HCT116 (cell line): ENCODE measurements at regions not wholly inside any gene's neighbourhood (a gene's known extent, or its start where the extent isn't known, plus 50 kb on each side); places are given as distances from the start of the nearest gene placed in this dataset.

Experiments used
- EZH2 ChIP-seq: fragments of 200-600 bp; sonication (generic); IDR thresholded peaks from 2 replicates; pipeline ENCODE4 v1.6.1; 2017; ENCODE audit warnings: antibody characterized with exemption, mixed run types
- EZH2phosphoT487 ChIP-seq: fragments of 200-600 bp; IDR thresholded peaks from 2 replicates; pipeline ENCODE4 v1.6.1; 2018; ENCODE audit warnings: antibody characterized with exemption, borderline replicate concordance
- POLR2A ChIP-seq: IDR thresholded peaks from 2 replicates; pipeline ENCODE4 v1.7.0; 2011; ENCODE audit warnings: borderline replicate concordance; ENCODE audit not compliant: insufficient read depth, insufficient read length; ENCODE audit errors: extremely low read depth
- POLR2AphosphoS5 ChIP-seq: IDR thresholded peaks from 2 replicates; pipeline ENCODE4 v1.6.1; 2011; ENCODE audit warnings: mild to moderate bottlenecking, low read depth, low read length, moderate library complexity
- RAD21 ChIP-seq: IDR thresholded peaks from 2 replicates; pipeline ENCODE4 v1.6.1; 2012; ENCODE audit warnings: low read depth, mild to moderate bottlenecking
- SRF ChIP-seq: IDR thresholded peaks from 2 replicates; pipeline ENCODE4 v1.6.1; 2012; ENCODE audit warnings: low read depth
- ZNF274 ChIP-seq: fragments of 200-500 bp; sonication (Bioruptor generic); IDR thresholded peaks from 2 replicates; pipeline ENCODE4 v1.6.1; 2014; ENCODE audit warnings: mild to moderate bottlenecking, low read depth, low read length, inconsistent platforms
- TF ChIP-seq, protein P1 (sequence below), 3 experiments: fragments of 200-600 bp in 1 of 3; sonication (generic) in 1 of 3; IDR thresholded peaks in 2 of 3; conservative IDR thresholded peaks in 1 of 3; 2 replicates each; pipeline ENCODE4 v1.5.1; 2012 to 2017; ENCODE audit warnings: low read depth in 2 of 3, low read length in 2 of 3, antibody characterized with exemption in 1 of 3, borderline replicate concordance in 1 of 3, control low read depth in 1 of 3, mild to moderate bottlenecking in 1 of 3, mixed read lengths in 1 of 3, mixed run types in 1 of 3, moderate library complexity in 1 of 3; ENCODE audit not compliant: insufficient read depth in 1 of 3
- TF ChIP-seq, protein P2 (sequence below): IDR thresholded peaks from 2 replicates; pipeline ENCODE4 v1.6.1; 2012

DNA sequence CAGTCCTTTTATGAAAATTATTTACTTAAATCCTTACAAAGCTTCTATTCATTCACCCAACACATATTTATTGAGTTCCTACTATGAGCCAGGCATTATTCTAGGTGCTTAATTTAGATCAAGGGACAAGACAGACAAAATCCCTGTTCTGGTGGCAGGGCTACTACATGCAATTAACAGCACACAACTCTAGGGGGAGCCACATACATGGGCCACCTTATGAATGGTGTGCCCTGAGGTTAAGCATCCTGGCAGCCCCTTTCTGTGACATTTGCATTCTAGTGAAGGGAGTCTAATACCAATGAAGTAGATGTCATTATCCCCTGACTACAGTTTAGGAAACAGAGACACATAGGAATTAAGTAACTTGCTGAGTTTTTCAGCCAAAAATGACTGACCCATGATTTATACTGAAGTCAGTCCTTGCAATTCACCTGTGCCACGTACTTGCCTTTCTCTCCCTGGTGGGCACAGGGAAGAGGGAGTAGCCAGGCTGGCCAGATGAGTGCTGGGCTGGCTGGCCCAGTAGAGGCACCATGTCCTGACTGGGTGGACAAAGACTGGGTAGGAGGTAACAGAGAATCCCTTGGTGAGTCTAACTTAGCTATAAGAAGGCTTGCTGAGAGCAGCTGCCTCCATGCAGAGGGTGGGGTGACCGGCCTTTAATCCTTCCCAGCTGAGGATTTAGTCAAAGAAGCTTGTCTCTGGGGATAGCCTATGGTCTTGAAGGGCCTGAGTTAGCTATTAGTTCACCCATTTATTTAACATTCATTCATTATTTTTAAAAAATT lies 52.0 kb upstream of the ELF5 start:
- TF ChIP-seq POLR2AphosphoS5 (no peak), EZH2phosphoT487 (no peak), POLR2A (no peak), SRF (no peak), RAD21 (peak; percentile 71), EZH2 (no peak), ZNF274 (no peak)
- TF ChIP-seq, protein P1, sequence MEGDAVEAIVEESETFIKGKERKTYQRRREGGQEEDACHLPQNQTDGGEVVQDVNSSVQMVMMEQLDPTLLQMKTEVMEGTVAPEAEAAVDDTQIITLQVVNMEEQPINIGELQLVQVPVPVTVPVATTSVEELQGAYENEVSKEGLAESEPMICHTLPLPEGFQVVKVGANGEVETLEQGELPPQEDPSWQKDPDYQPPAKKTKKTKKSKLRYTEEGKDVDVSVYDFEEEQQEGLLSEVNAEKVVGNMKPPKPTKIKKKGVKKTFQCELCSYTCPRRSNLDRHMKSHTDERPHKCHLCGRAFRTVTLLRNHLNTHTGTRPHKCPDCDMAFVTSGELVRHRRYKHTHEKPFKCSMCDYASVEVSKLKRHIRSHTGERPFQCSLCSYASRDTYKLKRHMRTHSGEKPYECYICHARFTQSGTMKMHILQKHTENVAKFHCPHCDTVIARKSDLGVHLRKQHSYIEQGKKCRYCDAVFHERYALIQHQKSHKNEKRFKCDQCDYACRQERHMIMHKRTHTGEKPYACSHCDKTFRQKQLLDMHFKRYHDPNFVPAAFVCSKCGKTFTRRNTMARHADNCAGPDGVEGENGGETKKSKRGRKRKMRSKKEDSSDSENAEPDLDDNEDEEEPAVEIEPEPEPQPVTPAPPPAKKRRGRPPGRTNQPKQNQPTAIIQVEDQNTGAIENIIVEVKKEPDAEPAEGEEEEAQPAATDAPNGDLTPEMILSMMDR (IDR thresholded peaks at IDR 0.05 in 2 of 3, conservative IDR thresholded peaks at IDR 0.05 in 1 of 3; ENCODE audit: borderline replicate concordance in 1 of 3, insufficient read depth in 1 of 3, low read depth in 2 of 3, low read length in 2 of 3) = peak; percentile 52 to 89 (median 86); a peak in 5 of 6 replicates
- TF ChIP-seq, protein P2, sequence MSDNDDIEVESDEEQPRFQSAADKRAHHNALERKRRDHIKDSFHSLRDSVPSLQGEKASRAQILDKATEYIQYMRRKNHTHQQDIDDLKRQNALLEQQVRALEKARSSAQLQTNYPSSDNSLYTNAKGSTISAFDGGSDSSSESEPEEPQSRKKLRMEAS = no peak
